GM12878 (cell line): ENCODE measurements at regions not wholly inside any gene's neighbourhood (a gene's known extent, or its start where the extent isn't known, plus 50 kb on each side); places are given as distances from the start of the nearest gene placed in this dataset.

Experiments used
- ATAC-seq: fragments of 200-7000 bp; cut with Tn5 transposase; 3 replicates; pipeline ENCODE4 v1.9.1; 2020; ENCODE audit warnings: mild to moderate bottlenecking, moderate library complexity
- BruUV-seq: library from RNA; stranded (reverse); fragments of 400-500 nt; replicated peaks from 2 replicates; lab custom pipeline; 2021; lab: Mats Ljungman, UMichigan
- CTCF ChIA-PET: fragments of 300-600 bp; sonication (Branson Sonifier 250); formaldehyde crosslinking; extraction: SDS; loops from one replicate; lab custom pipeline; 2021; ENCODE audit warnings: inconsistent platforms; lab: Yijun Ruan, JAX
- POLR2A ChIA-PET: fragments of 350-600 bp; formaldehyde crosslinking; extraction: SDS; loops from one replicate; lab custom pipeline; 2021; ENCODE audit warnings: inconsistent platforms; lab: Charles Lee
- RAD21 ChIA-PET: fragments of 300-600 bp; sonication (Branson Sonifier 250); formaldehyde crosslinking; loops from one replicate; lab custom pipeline; 2023; ENCODE audit warnings: antibody characterized with exemption; ENCODE audit not compliant: unreplicated experiment; lab: Charles Lee
- SMC1A ChIA-PET: fragments of 300-600 bp; sonication (Branson Sonifier 250); formaldehyde crosslinking; loops from one replicate; lab custom pipeline; 2023; ENCODE audit not compliant: unreplicated experiment, uncharacterized antibody; lab: Charles Lee
- DNase-seq: peaks from one replicate; pipeline ENCODE4 v3.0.0-alpha.2; 2011; ENCODE audit warnings: low read depth, low spot score
- FAIRE-seq: peaks from 3 replicates; lab custom pipeline; 2011; peaks lifted over from hg19 to GRCh38; lab: Jason Lieb, UNC
- H2AFZ ChIP-seq: 2 replicates; pipeline ENCODE4 v1.6.0; 2011; ENCODE audit warnings: low read depth, low read length, control low read depth; ENCODE audit not compliant: control insufficient read depth
- H3K27ac ChIP-seq: 2 replicates; pipeline ENCODE4 v1.5.1; 2011; ENCODE audit warnings: control low read depth; ENCODE audit not compliant: control insufficient read depth, insufficient read depth
- H3K27me3 ChIP-seq, 2 experiments: replicated peaks in 1 of 2; 2 replicates each; pipeline versions ENCODE4 v1.6.0 to v1.6.1; 2011; ENCODE audit warnings: low read length in 1 of 2; ENCODE audit not compliant: control insufficient read depth in 2 of 2, insufficient read depth in 2 of 2
- H3K36me3 ChIP-seq, 2 experiments: 2 replicates each; pipeline ENCODE4 v1.5.1; 2011; ENCODE audit warnings: low read length in 1 of 2; ENCODE audit not compliant: control insufficient read depth in 2 of 2, insufficient read depth in 2 of 2
- H3K4me1 ChIP-seq: 2 replicates; pipeline ENCODE4 v1.6.1; 2011; ENCODE audit warnings: mild to moderate bottlenecking, low read length, moderate library complexity, mixed read lengths; ENCODE audit not compliant: control insufficient read depth, insufficient read depth
- H3K4me2 ChIP-seq: 2 replicates; pipeline ENCODE4 v1.6.0; 2011; ENCODE audit warnings: control low read depth; ENCODE audit not compliant: control insufficient read depth, insufficient read depth
- H3K4me3 ChIP-seq: fragments of 200-600 bp; sonication (generic); 2 replicates; pipeline ENCODE4 v1.5.1; 2016
- H3K79me2 ChIP-seq: 2 replicates; pipeline ENCODE4 v1.6.0; 2011; ENCODE audit warnings: low read length; ENCODE audit not compliant: control insufficient read depth, insufficient read depth
- H3K9ac ChIP-seq: 2 replicates; pipeline ENCODE4 v1.8.0; 2011; ENCODE audit warnings: low read length, control low read depth, mixed read lengths; ENCODE audit not compliant: control insufficient read depth, insufficient read depth
- H3K9me3 ChIP-seq: replicated peaks from 3 replicates; pipeline ENCODE4 v1.5.1; 2011; ENCODE audit warnings: mild to moderate bottlenecking, low read length; ENCODE audit not compliant: control insufficient read depth, insufficient read depth
- H4K20me1 ChIP-seq: 2 replicates; pipeline ENCODE4 v1.6.0; 2011; ENCODE audit not compliant: control insufficient read depth, insufficient read depth
- CHD2 ChIP-seq: IDR thresholded peaks from 2 replicates; pipeline ENCODE4 v1.6.1; 2011; ENCODE audit warnings: low read depth, low read length, improper control_type of control experiment, borderline replicate concordance
- E4F1 ChIP-seq: fragments of 450-650 bp; IDR thresholded peaks from 2 replicates; pipeline ENCODE4 v1.6.1; 2018; ENCODE audit warnings: borderline replicate concordance, mild to moderate bottlenecking; ENCODE audit not compliant: partially characterized antibody
- FOXM1 ChIP-seq: IDR thresholded peaks from 2 replicates; pipeline ENCODE4 v1.6.1; 2012; ENCODE audit warnings: low read depth, mild to moderate bottlenecking, inconsistent platforms, low read length, moderate library complexity
- IKZF1 ChIP-seq: fragments of 450-650 bp; conservative IDR thresholded peaks from 2 replicates; pipeline ENCODE4 v1.6.1; 2017; ENCODE audit warnings: antibody characterized with exemption, mild to moderate bottlenecking
- RFX5 ChIP-seq: IDR thresholded peaks from 2 replicates; pipeline ENCODE4 v1.6.1; 2011; ENCODE audit warnings: low read depth, low read length, improper control_type of control experiment
- TCF12 ChIP-seq: IDR thresholded peaks from 2 replicates; pipeline ENCODE4 v1.6.1; 2011; ENCODE audit warnings: low read depth, mild to moderate bottlenecking, low read length
- TCF3 ChIP-seq: IDR thresholded peaks from 2 replicates; pipeline ENCODE4 v1.6.1; 2012; ENCODE audit warnings: low read depth, mild to moderate bottlenecking, low read length, borderline replicate concordance; ENCODE audit not compliant: insufficient read depth
- TCF7 ChIP-seq: IDR thresholded peaks from 2 replicates; pipeline ENCODE4 v1.6.1; 2014; ENCODE audit warnings: antibody characterized with exemption, borderline replicate concordance
- USF2 ChIP-seq: IDR thresholded peaks from 2 replicates; pipeline ENCODE4 v1.6.1; 2011; ENCODE audit warnings: low read depth, low read length, improper control_type of control experiment, borderline replicate concordance
- ZBTB40 ChIP-seq: fragments of 450-650 bp; IDR thresholded peaks from 2 replicates; pipeline ENCODE4 v1.6.1; 2016; ENCODE audit warnings: mild to moderate bottlenecking, moderate library complexity, borderline replicate concordance
- ZNF384 ChIP-seq: IDR thresholded peaks from 2 replicates; pipeline ENCODE4 v1.6.1; 2012; ENCODE audit warnings: low read depth, mild to moderate bottlenecking, low read length, improper control_type of control experiment, borderline replicate concordance
- WGBS: methylation state at CpG from one replicate; pipeline ENCODE4 v1.1.6; 2016; ENCODE audit warnings: low lambda C conversion rate; ENCODE audit not compliant: insufficient replicate concordance, insufficient coverage; ENCODE audit errors: missing lambda C conversion rate; 5-methylcytosine and 5-hydroxymethylcytosine counted together
- in situ Hi-C: fragments of 300-500 bp; cut with MboI; formaldehyde crosslinking; loops from 9 replicates; pipeline ENCODE4 v1.14.3; 2018; ENCODE audit warnings: mixed read lengths
- intact Hi-C: fragments of 100-400 bp; cut with micrococcal nuclease; formaldehyde crosslinking; loops from one replicate; pipeline ENCODE4 v1.14.2; 2022; ENCODE audit not compliant: unreplicated experiment

- FAIRE-seq (no peak), DNase-seq (no peak), ATAC-seq (no peak)
- Histone ChIP-seq H3K36me3 (no peaks in the 10 kb centered on the region), H3K4me2 (no peak overlapping the region), H3K9me3 (no peaks in the 10 kb centered on the region), H3K79me2 (no peaks in the 10 kb centered on the region), H2AFZ (no peak overlapping the region), H3K9ac (no peak overlapping the region), H3K4me1 (no peaks in the 10 kb centered on the region), H3K27ac (no peak overlapping the region), H4K20me1 (no peaks in the 10 kb centered on the region), H3K27me3 (no peaks in the 10 kb centered on the region), H3K4me3 (no peak overlapping the region)
- ChIA-PET CTCF (no interaction called here), SMC1A (no interaction called here), POLR2A (no interaction called here), RAD21 (no interaction called here)
- BruUV-seq: no TSS peak
- WGBS: 94% methylated on average over 1 of the region's 1 CpG
- TF ChIP-seq TCF3 (no peak), FOXM1 (no peak), TCF12 (no peak), ZNF384 (no peak), RFX5 (no peak), E4F1 (no peak), ZBTB40 (no peak), TCF7 (no peak), CHD2 (no peak), IKZF1 (no peak), USF2 (no peak)
- intact Hi-C loops (no loop called here), in situ Hi-C loops (no loop called here)
Observed at GRCh38 chr12:85720308-85721033, 115.7 kb downstream of the RASSF9 start.
